T-helper 2 cell treated with Interferon-gamma antibody and Interleukin-4, amounts not matched to agents 5 μg/mL and 100 μg/mL, for 36 hours (primary cell): ENCODE measurements at regions not wholly inside any gene's neighbourhood (a gene's known extent, or its start where the extent isn't known, plus 50 kb on each side); places are given as distances from the start of the nearest gene placed in this dataset.

ENCODE experiments used
- DNase-seq: peaks from one replicate; pipeline ENCODE4 v3.0.0; 2021; ENCODE audit warnings: low spot score
- H3K27ac Mint-ChIP-seq: one replicate; pipeline ENCODE4 v1.8.0; 2021; ENCODE audit warnings: mild to moderate bottlenecking, mixed read lengths
- H3K27me3 Mint-ChIP-seq: one replicate; pipeline ENCODE4 v1.8.0; 2021; ENCODE audit warnings: low read depth, mixed read lengths
- H3K36me3 Mint-ChIP-seq: one replicate; pipeline ENCODE4 v1.8.0; 2021; ENCODE audit warnings: low read depth, mixed read lengths
- H3K4me1 Mint-ChIP-seq: one replicate; pipeline ENCODE4 v1.8.0; 2021; ENCODE audit warnings: low read depth, mixed read lengths
- H3K4me3 Mint-ChIP-seq: one replicate; pipeline ENCODE4 v1.8.0; 2022; ENCODE audit warnings: mild to moderate bottlenecking, moderate library complexity, mixed read lengths
- H3K9me3 Mint-ChIP-seq: one replicate; pipeline ENCODE4 v1.8.0; 2021; ENCODE audit warnings: mixed read lengths

- Mint-ChIP-seq H3K27ac (no peak overlapping the region), H3K9me3 (no peaks in the 10 kb centered on the region), H3K4me1 (no peaks in the 10 kb centered on the region), H3K36me3 (no peaks in the 10 kb centered on the region), H3K27me3 (no peaks in the 10 kb centered on the region), H3K4me3 (no peak overlapping the region)
- DNase-seq, result no peak
Observed at GRCh38 chr9:73531051-73531532, 379.4 kb downstream of the ANXA1 start.

- DNase-seq, result no peak
- Mint-ChIP-seq H3K27ac (no peak overlapping the region), H3K9me3 (no peaks in the 10 kb centered on the region), H3K4me3 (no peak overlapping the region), H3K36me3 (no peaks in the 10 kb centered on the region), H3K4me1 (no peaks in the 10 kb centered on the region), H3K27me3 (no peaks in the 10 kb centered on the region)
Observed at GRCh38 chr9:73531658-73532057, 380.0 kb downstream of the ANXA1 start.

GRCh38 chr9:73532985-73533384 lies 381.3 kb downstream of the ANXA1 start:
- DNase-seq, result no peak
- H3K27me3 Mint-ChIP-seq, result no peaks in the 10 kb centered on the region
- H3K36me3 Mint-ChIP-seq, result no peaks in the 10 kb centered on the region
- no peak overlapping the region for H3K27ac Mint-ChIP-seq
- no peaks in the 10 kb centered on the region for H3K4me1 Mint-ChIP-seq
- no peak overlapping the region for H3K4me3 Mint-ChIP-seq
- no peaks in the 10 kb centered on the region for H3K9me3 Mint-ChIP-seq

- H3K4me3 Mint-ChIP-seq, result no peak overlapping the region
- no peaks in the 10 kb centered on the region for H3K36me3 Mint-ChIP-seq
- no peak overlapping the region for H3K27ac Mint-ChIP-seq
- H3K9me3 Mint-ChIP-seq, result no peaks in the 10 kb centered on the region
- no peaks in the 10 kb centered on the region for H3K4me1 Mint-ChIP-seq
- no peak for DNase-seq
- H3K27me3 Mint-ChIP-seq, result no peaks in the 10 kb centered on the region
Observed at GRCh38 chr9:73536403-73536802, 384.7 kb downstream of the ANXA1 start.

GRCh38 chr9:73537561-73537960 lies 385.9 kb downstream of the ANXA1 start:
- DNase-seq, result no peak
- Mint-ChIP-seq H3K27me3 (no peaks in the 10 kb centered on the region), H3K27ac (no peak overlapping the region), H3K36me3 (no peaks in the 10 kb centered on the region), H3K9me3 (no peaks in the 10 kb centered on the region), H3K4me1 (no peaks in the 10 kb centered on the region), H3K4me3 (no peak overlapping the region)

- Mint-ChIP-seq H3K36me3 (no peaks in the 10 kb centered on the region), H3K27me3 (no peaks in the 10 kb centered on the region), H3K4me1 (no peaks in the 10 kb centered on the region), H3K4me3 (no peak overlapping the region), H3K9me3 (no peaks in the 10 kb centered on the region), H3K27ac (no peak overlapping the region)
- DNase-seq, result no peak
Observed at GRCh38 chr9:73539881-73540390, 388.3 kb downstream of the ANXA1 start.

GRCh38 chr9:73541923-73542322 lies 390.3 kb downstream of the ANXA1 start:
- DNase-seq, result no peak
- no peak overlapping the region for H3K4me3 Mint-ChIP-seq
- H3K27ac Mint-ChIP-seq, result no peak overlapping the region
- no peaks in the 10 kb centered on the region for H3K4me1 Mint-ChIP-seq
- no peaks in the 10 kb centered on the region for H3K27me3 Mint-ChIP-seq
- no peaks in the 10 kb centered on the region for H3K36me3 Mint-ChIP-seq
- no peaks in the 10 kb centered on the region for H3K9me3 Mint-ChIP-seq

GRCh38 chr9:73543727-73544126 lies 392.1 kb downstream of the ANXA1 start:
- no peaks in the 10 kb centered on the region for H3K9me3 Mint-ChIP-seq
- H3K27me3 Mint-ChIP-seq, result no peaks in the 10 kb centered on the region
- no peaks in the 10 kb centered on the region for H3K36me3 Mint-ChIP-seq
- no peak overlapping the region for H3K4me3 Mint-ChIP-seq
- no peaks in the 10 kb centered on the region for H3K4me1 Mint-ChIP-seq
- DNase-seq, result no peak
- no peak overlapping the region for H3K27ac Mint-ChIP-seq

- Mint-ChIP-seq H3K4me3 (no peak overlapping the region), H3K36me3 (no peaks in the 10 kb centered on the region), H3K4me1 (no peaks in the 10 kb centered on the region), H3K27ac (no peak overlapping the region), H3K27me3 (no peaks in the 10 kb centered on the region), H3K9me3 (no peaks in the 10 kb centered on the region)
- DNase-seq, result no peak
Observed at GRCh38 chr9:73548201-73548600, 396.5 kb downstream of the ANXA1 start.

- Mint-ChIP-seq H3K4me1 (no peaks in the 10 kb centered on the region), H3K27ac (no peak overlapping the region), H3K9me3 (no peaks in the 10 kb centered on the region), H3K4me3 (no peak overlapping the region), H3K36me3 (no peaks in the 10 kb centered on the region), H3K27me3 (no peaks in the 10 kb centered on the region)
- DNase-seq, result no peak
Observed at GRCh38 chr9:73549991-73550390, 398.3 kb downstream of the ANXA1 start.

GRCh38 chr9:73553295-73553694 lies 401.6 kb downstream of the ANXA1 start:
- Mint-ChIP-seq H3K27ac (no peak overlapping the region), H3K27me3 (no peaks in the 10 kb centered on the region), H3K36me3 (no peaks in the 10 kb centered on the region), H3K4me1 (no peaks in the 10 kb centered on the region), H3K9me3 (no peaks in the 10 kb centered on the region), H3K4me3 (no peak overlapping the region)
- DNase-seq, result no peak

GRCh38 chr9:73558471-73558870 lies 406.8 kb downstream of the ANXA1 start:
- H3K9me3 Mint-ChIP-seq, result no peaks in the 10 kb centered on the region
- H3K27ac Mint-ChIP-seq, result no peak overlapping the region
- DNase-seq, result no peak
- H3K4me3 Mint-ChIP-seq, result no peak overlapping the region
- no peaks in the 10 kb centered on the region for H3K36me3 Mint-ChIP-seq
- no peaks in the 10 kb centered on the region for H3K4me1 Mint-ChIP-seq
- no peaks in the 10 kb centered on the region for H3K27me3 Mint-ChIP-seq

- Mint-ChIP-seq H3K27ac (no peak overlapping the region), H3K36me3 (no peaks in the 10 kb centered on the region), H3K4me1 (no peaks in the 10 kb centered on the region)
Observed at GRCh38 chr9:73565026-73565425, 413.4 kb downstream of the ANXA1 start.

GRCh38 chr9:73565833-73566465 lies 414.3 kb downstream of the ANXA1 start:
- Mint-ChIP-seq H3K36me3 (no peaks in the 10 kb centered on the region), H3K4me1 (no peaks in the 10 kb centered on the region), H3K27ac (no peak overlapping the region), H3K27me3 (no peaks in the 10 kb centered on the region), H3K9me3 (no peaks in the 10 kb centered on the region), H3K4me3 (no peak overlapping the region)
- no peak for DNase-seq

More at GRCh38 chr9:73565026-73565425, 413.4 kb downstream of the ANXA1 start:
- Mint-ChIP-seq H3K9me3 (no peaks in the 10 kb centered on the region), H3K4me3 (no peak overlapping the region), H3K27me3 (no peaks in the 10 kb centered on the region)
- no peak for DNase-seq

GRCh38 chr9:73566627-73567026 lies 415.0 kb downstream of the ANXA1 start:
- H3K4me3 Mint-ChIP-seq, result no peak overlapping the region
- no peaks in the 10 kb centered on the region for H3K4me1 Mint-ChIP-seq
- H3K9me3 Mint-ChIP-seq, result no peaks in the 10 kb centered on the region
- no peak overlapping the region for H3K27ac Mint-ChIP-seq
- DNase-seq, result no peak
- H3K36me3 Mint-ChIP-seq, result no peaks in the 10 kb centered on the region
- no peaks in the 10 kb centered on the region for H3K27me3 Mint-ChIP-seq
